ENCODE measurements at regions not wholly inside any gene's neighbourhood (a gene's known extent, or its start where the extent isn't known, plus 50 kb on each side); places are given as distances from the start of the nearest gene placed in this dataset.
"Not testable (repeated sequence)": the region's sequence is repeated elsewhere in the genome, so short reads cannot be mapped to it uniquely, and the experiment has no call there.

GRCh38 chr18:14432371-14432770 is 111.0 kb downstream of the POTEC start:
- TF ChIP-seq, protein P1, sequence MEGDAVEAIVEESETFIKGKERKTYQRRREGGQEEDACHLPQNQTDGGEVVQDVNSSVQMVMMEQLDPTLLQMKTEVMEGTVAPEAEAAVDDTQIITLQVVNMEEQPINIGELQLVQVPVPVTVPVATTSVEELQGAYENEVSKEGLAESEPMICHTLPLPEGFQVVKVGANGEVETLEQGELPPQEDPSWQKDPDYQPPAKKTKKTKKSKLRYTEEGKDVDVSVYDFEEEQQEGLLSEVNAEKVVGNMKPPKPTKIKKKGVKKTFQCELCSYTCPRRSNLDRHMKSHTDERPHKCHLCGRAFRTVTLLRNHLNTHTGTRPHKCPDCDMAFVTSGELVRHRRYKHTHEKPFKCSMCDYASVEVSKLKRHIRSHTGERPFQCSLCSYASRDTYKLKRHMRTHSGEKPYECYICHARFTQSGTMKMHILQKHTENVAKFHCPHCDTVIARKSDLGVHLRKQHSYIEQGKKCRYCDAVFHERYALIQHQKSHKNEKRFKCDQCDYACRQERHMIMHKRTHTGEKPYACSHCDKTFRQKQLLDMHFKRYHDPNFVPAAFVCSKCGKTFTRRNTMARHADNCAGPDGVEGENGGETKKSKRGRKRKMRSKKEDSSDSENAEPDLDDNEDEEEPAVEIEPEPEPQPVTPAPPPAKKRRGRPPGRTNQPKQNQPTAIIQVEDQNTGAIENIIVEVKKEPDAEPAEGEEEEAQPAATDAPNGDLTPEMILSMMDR (conservative IDR thresholded peaks at IDR 0.05; ENCODE audit: low read depth, low read length) = not testable (repeated sequence)
- not testable (repeated sequence) for TF ChIP-seq EZH2phosphoT487 (IDR thresholded peaks at IDR 0.05; ENCODE audit: borderline replicate concordance, low read length)
